Gastrocnemius medialis (tissue), 4 donors: ENCODE measurements at regions not wholly inside any gene's neighbourhood (a gene's known extent, or its start where the extent isn't known, plus 50 kb on each side); places are given as distances from the start of the nearest gene placed in this dataset.

Source experiments
- POLR2A ChIP-seq, 2 donors: fragments of 450-650 bp; IDR thresholded peaks; one replicate each; pipeline ENCODE4 v1.6.1; 2017; ENCODE audit warnings: antibody characterized with exemption in 2 of 2, mild to moderate bottlenecking in 2 of 2, moderate library complexity in 2 of 2
- TF ChIP-seq, protein P1 (sequence below), 5 experiments: fragments of 450-650 bp in 3 of 5; fragments of 200-600 bp in 2 of 5; sonication (generic) in 2 of 5; IDR thresholded peaks in 4 of 5; conservative IDR thresholded peaks in 1 of 5; 1 replicate in 4 of 5; 2 replicates in 1 of 5; pipeline ENCODE4 v1.5.1; 2016 to 2019; ENCODE audit warnings: antibody characterized with exemption in 5 of 5, mild to moderate bottlenecking in 3 of 5, moderate library complexity in 3 of 5

GRCh38 chr6:22057962-22058361 lies 238.9 kb downstream of the PRL start:
- TF ChIP-seq, protein P1, sequence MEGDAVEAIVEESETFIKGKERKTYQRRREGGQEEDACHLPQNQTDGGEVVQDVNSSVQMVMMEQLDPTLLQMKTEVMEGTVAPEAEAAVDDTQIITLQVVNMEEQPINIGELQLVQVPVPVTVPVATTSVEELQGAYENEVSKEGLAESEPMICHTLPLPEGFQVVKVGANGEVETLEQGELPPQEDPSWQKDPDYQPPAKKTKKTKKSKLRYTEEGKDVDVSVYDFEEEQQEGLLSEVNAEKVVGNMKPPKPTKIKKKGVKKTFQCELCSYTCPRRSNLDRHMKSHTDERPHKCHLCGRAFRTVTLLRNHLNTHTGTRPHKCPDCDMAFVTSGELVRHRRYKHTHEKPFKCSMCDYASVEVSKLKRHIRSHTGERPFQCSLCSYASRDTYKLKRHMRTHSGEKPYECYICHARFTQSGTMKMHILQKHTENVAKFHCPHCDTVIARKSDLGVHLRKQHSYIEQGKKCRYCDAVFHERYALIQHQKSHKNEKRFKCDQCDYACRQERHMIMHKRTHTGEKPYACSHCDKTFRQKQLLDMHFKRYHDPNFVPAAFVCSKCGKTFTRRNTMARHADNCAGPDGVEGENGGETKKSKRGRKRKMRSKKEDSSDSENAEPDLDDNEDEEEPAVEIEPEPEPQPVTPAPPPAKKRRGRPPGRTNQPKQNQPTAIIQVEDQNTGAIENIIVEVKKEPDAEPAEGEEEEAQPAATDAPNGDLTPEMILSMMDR (IDR thresholded peaks at IDR 0.05 in 4 of 5, conservative IDR thresholded peaks at IDR 0.05 in 1 of 5), result no peak
- no peak for TF ChIP-seq POLR2A (IDR thresholded peaks at IDR 0.05)
